ENCODE measurements at regions not wholly inside any gene's neighbourhood (a gene's known extent, or its start where the extent isn't known, plus 50 kb on each side); places are given as distances from the start of the nearest gene placed in this dataset.

GRCh38 chr1:87210151-87210550 is 118.5 kb upstream of the LMO4 start:
- no peak overlapping the region for H3K4me3 ChIP-seq
- H3K9ac ChIP-seq (ENCODE audit: low read depth in 2 of 2, low read length in 2 of 2): no peak overlapping the region
- intact Hi-C loops (cut with DNase I): no loop called here
- no peaks in the 10 kb centered on the region for H3K36me3 ChIP-seq
- no peaks in the 10 kb centered on the region for H3K9me3 ChIP-seq
- no peak overlapping the region for H3K27ac ChIP-seq
- no peaks in the 10 kb centered on the region for H3K27me3 ChIP-seq
- DNase-seq: no peak
- TF ChIP-seq CTCF (IDR thresholded peaks at IDR 0.05): no peak
- no peaks in the 10 kb centered on the region for H3K4me1 ChIP-seq

- no peaks in the 10 kb centered on the region for H3K36me3 ChIP-seq
- H3K9me3 ChIP-seq: no peaks in the 10 kb centered on the region
- no peak overlapping the region for H3K9ac ChIP-seq (ENCODE audit: low read depth in 2 of 2, low read length in 2 of 2)
- TF ChIP-seq CTCF (IDR thresholded peaks at IDR 0.05): no peak
- H3K4me1 ChIP-seq: no peaks in the 10 kb centered on the region
- H3K4me3 ChIP-seq: no peak overlapping the region
- H3K27ac ChIP-seq: no peak overlapping the region
- DNase-seq: no peak
- H3K27me3 ChIP-seq: no peaks in the 10 kb centered on the region
- intact Hi-C loops (cut with DNase I): no loop called here
Measured at GRCh38 chr1:87212431-87213134, 116.1 kb upstream of the LMO4 start.

GRCh38 chr1:87213135-87213515 is 115.6 kb upstream of the LMO4 start:
- H3K36me3 ChIP-seq: no peaks in the 10 kb centered on the region

GRCh38 chr1:87215592-87215991 is 113.1 kb upstream of the LMO4 start:
- H3K36me3 ChIP-seq: no peaks in the 10 kb centered on the region
- no peak overlapping the region for H3K4me3 ChIP-seq
- intact Hi-C loops (cut with DNase I): no loop called here
- no peak for TF ChIP-seq CTCF (IDR thresholded peaks at IDR 0.05)
- H3K9ac ChIP-seq (ENCODE audit: low read depth in 2 of 2, low read length in 2 of 2): no peak overlapping the region
- H3K27ac ChIP-seq: no peak overlapping the region
- no peaks in the 10 kb centered on the region for H3K9me3 ChIP-seq
- no peak for DNase-seq
- no peaks in the 10 kb centered on the region for H3K4me1 ChIP-seq
- no peaks in the 10 kb centered on the region for H3K27me3 ChIP-seq

More at GRCh38 chr1:87213135-87213515, 115.6 kb upstream of the LMO4 start:
- Histone ChIP-seq H3K27ac (no peak overlapping the region), H3K4me3 (no peak overlapping the region), H3K9ac (ENCODE audit: low read depth in 2 of 2, low read length in 2 of 2) (no peak overlapping the region), H3K9me3 (no peaks in the 10 kb centered on the region), H3K27me3 (no peaks in the 10 kb centered on the region), H3K4me1 (no peaks in the 10 kb centered on the region)
- TF ChIP-seq CTCF (IDR thresholded peaks at IDR 0.05): no peak
- intact Hi-C loops (cut with DNase I): no loop called here
- no peak for DNase-seq

- H3K36me3 ChIP-seq: no peaks in the 10 kb centered on the region
- intact Hi-C loops (cut with DNase I): no loop called here
- H3K27me3 ChIP-seq: no peaks in the 10 kb centered on the region
- H3K4me3 ChIP-seq: no peak overlapping the region
- H3K9ac ChIP-seq (ENCODE audit: low read depth in 2 of 2, low read length in 2 of 2): no peak overlapping the region
- no peak for TF ChIP-seq CTCF (IDR thresholded peaks at IDR 0.05)
- no peaks in the 10 kb centered on the region for H3K9me3 ChIP-seq
- H3K27ac ChIP-seq: no peak overlapping the region
- no peak for DNase-seq
- H3K4me1 ChIP-seq: no peaks in the 10 kb centered on the region
Measured at GRCh38 chr1:87218618-87219017, 110.1 kb upstream of the LMO4 start.
